ENCODE measurements at regions not wholly inside any gene's neighbourhood (a gene's known extent, or its start where the extent isn't known, plus 50 kb on each side); places are given as distances from the start of the nearest gene placed in this dataset.

GRCh38 chr2:184507254-184507653 is 91.1 kb upstream of the ZNF804A start:
- Histone ChIP-seq H3K4me3 (ENCODE audit: low read depth, low read length, poor library complexity, severe bottlenecking) (no peak overlapping the region), H3K9me2 (ENCODE audit: low read depth, low read length) (no peaks in the 10 kb centered on the region), H3K27me3 (ENCODE audit: insufficient read depth, low read length) (no peaks in the 10 kb centered on the region), H3K27ac (ENCODE audit: low read depth, low read length, poor library complexity, severe bottlenecking) (no peak overlapping the region), H3K4me2 (ENCODE audit: low read length) (no peak overlapping the region), H4K20me1 (ENCODE audit: insufficient read depth, low read length) (no peaks in the 10 kb centered on the region), H3K9ac (ENCODE audit: low read length) (no peak overlapping the region), H3K36me3 (ENCODE audit: insufficient read depth, low read length) (no peaks in the 10 kb centered on the region), H3K4me1 (ENCODE audit: insufficient read depth, low read length, severe bottlenecking) (no peaks in the 10 kb centered on the region), H3K9me3 (ENCODE audit: low read length) (no peaks in the 10 kb centered on the region), H3K79me2 (ENCODE audit: insufficient read depth, low read length) (no peaks in the 10 kb centered on the region), H3F3A (ENCODE audit: insufficient read depth, low read length) (no peaks in the 10 kb centered on the region), H2AFZ (ENCODE audit: low read length) (no peak overlapping the region)
- TF ChIP-seq EZH2 (IDR thresholded peaks at IDR 0.05; ENCODE audit: borderline replicate concordance, low read length) (no peak), CTCF (IDR thresholded peaks at IDR 0.05; ENCODE audit: low read length) (no peak)

- H3K36me3 ChIP-seq (ENCODE audit: insufficient read depth, low read length), result no peaks in the 10 kb centered on the region
- no peaks in the 10 kb centered on the region for H3K27me3 ChIP-seq (ENCODE audit: insufficient read depth, low read length)
- no peak overlapping the region for H3K27ac ChIP-seq (ENCODE audit: low read depth, low read length, poor library complexity, severe bottlenecking)
- peaks cover 7% of the 10 kb centered on the region for H3K4me1 ChIP-seq (ENCODE audit: insufficient read depth, low read length, severe bottlenecking)
- TF ChIP-seq CTCF (IDR thresholded peaks at IDR 0.05; ENCODE audit: low read length), result no peak
- no peak for TF ChIP-seq EZH2 (IDR thresholded peaks at IDR 0.05; ENCODE audit: borderline replicate concordance, low read length)
- no peak overlapping the region for H3K4me3 ChIP-seq (ENCODE audit: low read depth, low read length, poor library complexity, severe bottlenecking)
- no peaks in the 10 kb centered on the region for H3F3A ChIP-seq (ENCODE audit: insufficient read depth, low read length)
- H3K9me2 ChIP-seq (ENCODE audit: low read depth, low read length), result no peaks in the 10 kb centered on the region
- H2AFZ ChIP-seq (ENCODE audit: low read length), result no peak overlapping the region
- no peaks in the 10 kb centered on the region for H3K79me2 ChIP-seq (ENCODE audit: insufficient read depth, low read length)
- no peak overlapping the region for H3K4me2 ChIP-seq (ENCODE audit: low read length)
- no peaks in the 10 kb centered on the region for H3K9me3 ChIP-seq (ENCODE audit: low read length)
- H3K9ac ChIP-seq (ENCODE audit: low read length), result no peak overlapping the region
- no peaks in the 10 kb centered on the region for H4K20me1 ChIP-seq (ENCODE audit: insufficient read depth, low read length)
Observed at GRCh38 chr2:184517402-184517801, 80.9 kb upstream of the ZNF804A start.

GRCh38 chr2:184520441-184520840 is 77.9 kb upstream of the ZNF804A start:
- TF ChIP-seq EZH2 (IDR thresholded peaks at IDR 0.05; ENCODE audit: borderline replicate concordance, low read length), result no peak
- no peak for TF ChIP-seq CTCF (IDR thresholded peaks at IDR 0.05; ENCODE audit: low read length)
- H3K27me3 ChIP-seq (ENCODE audit: insufficient read depth, low read length), result no peaks in the 10 kb centered on the region
- H3K4me2 ChIP-seq (ENCODE audit: low read length), result no peak overlapping the region
- H3K4me3 ChIP-seq (ENCODE audit: low read depth, low read length, poor library complexity, severe bottlenecking), result no peak overlapping the region
- H3K27ac ChIP-seq (ENCODE audit: low read depth, low read length, poor library complexity, severe bottlenecking), result no peak overlapping the region
- no peaks in the 10 kb centered on the region for H3K9me2 ChIP-seq (ENCODE audit: low read depth, low read length)
- no peaks in the 10 kb centered on the region for H3K36me3 ChIP-seq (ENCODE audit: insufficient read depth, low read length)
- no peak overlapping the region for H2AFZ ChIP-seq (ENCODE audit: low read length)
- no peaks in the 10 kb centered on the region for H3K79me2 ChIP-seq (ENCODE audit: insufficient read depth, low read length)
- H4K20me1 ChIP-seq (ENCODE audit: insufficient read depth, low read length), result no peaks in the 10 kb centered on the region
- H3F3A ChIP-seq (ENCODE audit: insufficient read depth, low read length), result no peaks in the 10 kb centered on the region
- H3K9ac ChIP-seq (ENCODE audit: low read length), result no peak overlapping the region
- no peaks in the 10 kb centered on the region for H3K4me1 ChIP-seq (ENCODE audit: insufficient read depth, low read length, severe bottlenecking)
- H3K9me3 ChIP-seq (ENCODE audit: low read length), result 0 out of 2 replicates have a peak, but pooled peaks cover 4% of the 10 kb centered on the region

Measured in OCI-LY1 (cell line).